ENCODE measurements at regions not wholly inside any gene's neighbourhood (a gene's known extent, or its start where the extent isn't known, plus 50 kb on each side); places are given as distances from the start of the nearest gene placed in this dataset.

DNA sequence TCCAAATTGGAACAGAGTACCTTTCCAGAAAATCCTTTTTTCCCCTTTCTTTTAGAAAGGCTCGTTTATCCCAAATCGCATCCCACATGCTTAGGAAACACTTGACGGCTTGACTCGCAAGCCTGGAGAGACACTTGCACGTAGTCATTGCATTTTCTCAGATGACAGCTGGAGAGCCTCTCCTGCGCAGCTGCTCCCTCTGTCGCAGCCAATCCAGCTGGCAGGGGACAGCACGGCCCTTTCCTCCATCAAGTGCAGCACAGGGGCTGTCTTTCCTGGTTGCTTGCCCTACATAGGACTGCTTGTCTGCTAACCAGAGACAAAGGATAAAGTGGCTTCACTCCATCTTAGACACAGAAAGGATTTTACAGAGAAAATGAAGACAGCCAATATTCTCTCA, 77.6 kb upstream of the RGS17 start:
- TF ChIP-seq GATA2 (IDR thresholded peaks at IDR 0.05; ENCODE audit: low read depth, low read length) (no peak), GATA3 (IDR thresholded peaks at IDR 0.05; ENCODE audit: low read depth, low read length) (no peak)

Measured in SH-SY5Y (cell line).